K562 (cell line): ENCODE measurements at regions not wholly inside any gene's neighbourhood (a gene's known extent, or its start where the extent isn't known, plus 50 kb on each side); places are given as distances from the start of the nearest gene placed in this dataset.

Source experiments
- ATAC-seq: fragments of 200-7000 bp; cut with Tn5 transposase; 3 replicates; pipeline ENCODE4 v1.9.1; 2020; ENCODE audit warnings: moderate library complexity
- BruUV-seq: library from RNA; stranded (reverse); fragments of 400-500 nt; replicated peaks from 2 replicates; lab custom pipeline; 2021; lab: Mats Ljungman, UMichigan
- CTCF ChIA-PET: fragments of 300-600 bp; formaldehyde crosslinking; extraction: SDS; loops from one replicate; lab custom pipeline; 2021; ENCODE audit warnings: low intra/inter-chr PET ratio; lab: Yijun Ruan, JAX
- POLR2A ChIA-PET: fragments of 300-600, 350-650 bp; sonication (Branson Sonifier 250); formaldehyde crosslinking; extraction: SDS; loops from one replicate; lab custom pipeline; 2021; ENCODE audit warnings: antibody characterized with exemption, inconsistent platforms; lab: Yijun Ruan, JAX
- DNase-seq, 4 experiments: peaks; one replicate each; pipeline versions ENCODE4 v3.0.0 to v3.0.0-alpha.2; 2011 to 2018; ENCODE audit warnings: low spot score in 3 of 4, mixed read lengths in 3 of 4; ENCODE audit errors: extremely low read depth in 1 of 4
- FAIRE-seq: peaks from 2 replicates; lab custom pipeline; 2011; peaks lifted over from hg19 to GRCh38; lab: Jason Lieb, UNC
- H2AFZ ChIP-seq: 2 replicates; pipeline ENCODE4 v1.6.0; 2011; ENCODE audit warnings: low read depth, low read length, control low read depth, inconsistent platforms
- H3K27ac ChIP-seq: fragments of 200-600 bp; 3 replicates; pipeline ENCODE4 v1.8.0; 2011; ENCODE audit warnings: low read depth, mild to moderate bottlenecking, control low read depth, inconsistent platforms, low read length, moderate library complexity, mixed read lengths; ENCODE audit errors: extremely low read depth
- H3K27me3 ChIP-seq, 2 experiments: fragments of 300-600 bp in 1 of 2; 2 replicates in 1 of 2; 3 replicates in 1 of 2; pipeline versions ENCODE4 v1.6.0 to v1.8.0; 2011; ENCODE audit warnings: inconsistent platforms in 2 of 2, low read length in 2 of 2, mild to moderate bottlenecking in 1 of 2, mixed read lengths in 1 of 2, moderate library complexity in 1 of 2; ENCODE audit not compliant: control insufficient read depth in 2 of 2, insufficient read depth in 2 of 2
- H3K36me3 ChIP-seq: fragments of 300-600 bp; 3 replicates; pipeline ENCODE4 v1.8.0; 2011; ENCODE audit warnings: mild to moderate bottlenecking, low read length, inconsistent platforms; ENCODE audit not compliant: control insufficient read depth, insufficient read depth
- H3K4me1 ChIP-seq, 2 experiments: fragments of 200-600 bp in 1 of 2; replicated peaks in 1 of 2; 2 replicates in 1 of 2; 3 replicates in 1 of 2; pipeline versions ENCODE4 v1.5.1 to v1.8.0; 2011; ENCODE audit warnings: inconsistent platforms in 2 of 2, low read length in 2 of 2, mild to moderate bottlenecking in 1 of 2, mixed read lengths in 1 of 2, moderate library complexity in 1 of 2; ENCODE audit not compliant: control insufficient read depth in 2 of 2, insufficient read depth in 2 of 2
- H3K4me2 ChIP-seq: 2 replicates; pipeline ENCODE4 v1.6.1; 2011; ENCODE audit warnings: low read length, control low read depth, inconsistent platforms, mixed read lengths; ENCODE audit not compliant: insufficient read depth
- H3K4me3 ChIP-seq: fragments of 200-600 bp; sonication (generic), shearing (Covaris generic); 2 replicates; pipeline ENCODE4 v1.5.1; 2016; ENCODE audit warnings: control low read depth, inconsistent platforms
- H3K79me2 ChIP-seq: fragments of 200-600 bp; 3 replicates; pipeline ENCODE4 v1.8.0; 2011; ENCODE audit warnings: low read length, inconsistent platforms; ENCODE audit not compliant: control insufficient read depth, insufficient read depth
- H3K9ac ChIP-seq, 2 experiments: 2 replicates each; pipeline versions ENCODE4 v1.6.0 to v1.6.1; 2011; ENCODE audit warnings: low read depth in 2 of 2, low read length in 2 of 2, control low read depth in 1 of 2, inconsistent platforms in 1 of 2, mild to moderate bottlenecking in 1 of 2, mixed read lengths in 1 of 2; ENCODE audit not compliant: insufficient read depth in 1 of 2
- H3K9me1 ChIP-seq: one replicate; pipeline ENCODE4 v1.6.0; 2011; ENCODE audit warnings: inconsistent platforms, mild to moderate bottlenecking, low read length, moderate library complexity; ENCODE audit not compliant: control insufficient read depth, insufficient read depth
- H3K9me3 ChIP-seq: replicated peaks from 2 replicates; pipeline ENCODE4 v1.5.1; 2011; ENCODE audit warnings: low read depth, low read length, inconsistent platforms; ENCODE audit not compliant: control insufficient read depth, insufficient read depth
- H4K20me1 ChIP-seq: replicated peaks from 2 replicates; pipeline ENCODE4 v1.6.1; 2011; ENCODE audit warnings: low read length, inconsistent platforms, mixed read lengths; ENCODE audit not compliant: control insufficient read depth, insufficient read depth
- ELF4 ChIP-seq: fragments of 450-650 bp; formaldehyde crosslinking; IDR thresholded peaks from 2 replicates; pipeline ENCODE4 v1.4.0; 2022; ENCODE audit warnings: missing genetic modification characterization
- JUN ChIP-seq, 2 experiments: sonication (generic) in 1 of 2; formaldehyde crosslinking in 1 of 2; IDR thresholded peaks; 2 replicates each; pipeline versions ENCODE4 v1.6.1 to v1.8.0; 2012 to 2022; ENCODE audit warnings: borderline replicate concordance in 2 of 2, mild to moderate bottlenecking in 2 of 2, improper control_type of control experiment in 1 of 2, low read depth in 1 of 2, low read length in 1 of 2, missing genetic modification reagents in 1 of 2
- MAFK ChIP-seq: IDR thresholded peaks from 2 replicates; pipeline ENCODE4 v1.6.1; 2011; ENCODE audit warnings: low read length, improper control_type of control experiment
- MBD1 ChIP-seq: fragments of 250-450 bp; sonication (Bioruptor Pico); IDR thresholded peaks from 2 replicates; pipeline ENCODE4 v1.8.0; 2022; ENCODE audit warnings: inconsistent platforms
- SMAD3 ChIP-seq: fragments of 450-650 bp; formaldehyde crosslinking; conservative IDR thresholded peaks from 2 replicates; pipeline ENCODE4 v1.4.0; 2020; ENCODE audit warnings: mild to moderate bottlenecking
- ZNF695 ChIP-seq: fragments of 450-650 bp; formaldehyde crosslinking; IDR thresholded peaks from 2 replicates; pipeline ENCODE4 v1.4.0; 2020; ENCODE audit warnings: mild to moderate bottlenecking, moderate library complexity
- ZSCAN32 ChIP-seq: fragments of 450-650 bp; formaldehyde crosslinking; IDR thresholded peaks from 2 replicates; pipeline ENCODE4 v1.4.0; 2020; ENCODE audit warnings: mild to moderate bottlenecking, moderate library complexity
- WGBS: fragments of 100-300 bp; shearing (Covaris generic); methylation state at CpG from one replicate; pipeline ENCODE4 v1.1.6; 2016; ENCODE audit warnings: low coverage, mixed read lengths; ENCODE audit not compliant: insufficient coverage; ENCODE audit errors: missing lambda C conversion rate; 5-methylcytosine and 5-hydroxymethylcytosine counted together
- in situ Hi-C: fragments of 300-500 bp; cut with MboI; formaldehyde crosslinking; loops from 4 replicates; pipeline ENCODE4 v1.15.0; 2018; ENCODE audit warnings: inconsistent platforms, mixed read lengths
- intact Hi-C: fragments of 100-400 bp; cut with micrococcal nuclease; formaldehyde crosslinking; loops from 2 replicates; pipeline ENCODE4 v1.14.2; 2022

- Histone ChIP-seq H4K20me1 (no peaks in the 10 kb centered on the region), H3K9me3 (no peaks in the 10 kb centered on the region), H2AFZ (no peak overlapping the region), H3K4me2 (no peak overlapping the region), H3K4me3 (no peak overlapping the region), H3K9me1 (no peaks in the 10 kb centered on the region), H3K79me2 (no peaks in the 10 kb centered on the region), H3K4me1 (no peaks in the 10 kb centered on the region), H3K9ac (no peak overlapping the region), H3K27ac (no peak overlapping the region), H3K36me3 (no peaks in the 10 kb centered on the region), H3K27me3 (no peaks in the 10 kb centered on the region)
- CTCF ChIA-PET: no interaction called here
- no peak for DNase-seq
- POLR2A ChIA-PET: no interaction called here
- TF ChIP-seq JUN (IDR thresholded peaks at IDR 0.05; ENCODE audit: borderline replicate concordance, low read depth, low read length): no peak
- no peak for TF ChIP-seq JUN (CRISPR knock-in tag; IDR thresholded peaks at IDR 0.05; ENCODE audit: borderline replicate concordance)
- no peak for TF ChIP-seq SMAD3 (CRISPR knock-in tag)
- 0% methylated on average over 5 of the region's 6 CpGs for WGBS
- no peak for ATAC-seq
- FAIRE-seq: no peak
- intact Hi-C loops: no loop called here
- no TSS peak for BruUV-seq
- in situ Hi-C loops: no loop called here
These were observed 63.2 kb upstream of the BMP2 start for GRCh38 chr20:6704132-6704861.

- DNase-seq (no peak), FAIRE-seq (no peak), ATAC-seq (no peak)
- in situ Hi-C loops (no loop called here), intact Hi-C loops (no loop called here)
- Histone ChIP-seq H3K27ac (no peak overlapping the region), H3K4me2 (no peak overlapping the region), H3K4me1 (no peaks in the 10 kb centered on the region), H3K9ac (no peak overlapping the region), H3K9me3 (no peaks in the 10 kb centered on the region), H2AFZ (no peak overlapping the region), H4K20me1 (no peaks in the 10 kb centered on the region), H3K79me2 (no peaks in the 10 kb centered on the region), H3K27me3 (no peaks in the 10 kb centered on the region), H3K36me3 (no peaks in the 10 kb centered on the region), H3K9me1 (no peaks in the 10 kb centered on the region), H3K4me3 (no peak overlapping the region)
- CTCF ChIA-PET: no interaction called here
- BruUV-seq: no TSS peak
- POLR2A ChIA-PET: no interaction called here
- TF ChIP-seq MBD1 (CRISPR knock-in tag) (no peak), ZNF695 (CRISPR knock-in tag) (no peak), MAFK (no peak), ELF4 (no peak), ZSCAN32 (CRISPR knock-in tag) (no peak)
These were observed 63.8 kb upstream of the BMP2 start for GRCh38 chr20:6703656-6704055.
